Mammary epithelial cell (primary cell): ENCODE measurements at regions not wholly inside any gene's neighbourhood (a gene's known extent, or its start where the extent isn't known, plus 50 kb on each side); places are given as distances from the start of the nearest gene placed in this dataset.

ENCODE experiments used
- EZH2 ChIP-seq: IDR thresholded peaks from 2 replicates; pipeline ENCODE4 v1.6.1; 2012; ENCODE audit warnings: low read length, inconsistent platforms, borderline replicate concordance
- TF ChIP-seq, protein P1 (sequence below), 2 donors: IDR thresholded peaks in 1 of 2; conservative IDR thresholded peaks in 1 of 2; 2 replicates each; pipeline ENCODE4 v1.5.1; 2011 to 2012; ENCODE audit warnings: inconsistent platforms in 2 of 2, low read length in 2 of 2, mild to moderate bottlenecking in 2 of 2, control low read depth in 1 of 2, low read depth in 1 of 2; ENCODE audit not compliant: insufficient read depth in 1 of 2; ENCODE audit errors: extremely low read depth in 1 of 2

GRCh38 chr7:121447243-121447910 is 51.3 kb upstream of the FAM3C start:
- TF ChIP-seq, protein P1, sequence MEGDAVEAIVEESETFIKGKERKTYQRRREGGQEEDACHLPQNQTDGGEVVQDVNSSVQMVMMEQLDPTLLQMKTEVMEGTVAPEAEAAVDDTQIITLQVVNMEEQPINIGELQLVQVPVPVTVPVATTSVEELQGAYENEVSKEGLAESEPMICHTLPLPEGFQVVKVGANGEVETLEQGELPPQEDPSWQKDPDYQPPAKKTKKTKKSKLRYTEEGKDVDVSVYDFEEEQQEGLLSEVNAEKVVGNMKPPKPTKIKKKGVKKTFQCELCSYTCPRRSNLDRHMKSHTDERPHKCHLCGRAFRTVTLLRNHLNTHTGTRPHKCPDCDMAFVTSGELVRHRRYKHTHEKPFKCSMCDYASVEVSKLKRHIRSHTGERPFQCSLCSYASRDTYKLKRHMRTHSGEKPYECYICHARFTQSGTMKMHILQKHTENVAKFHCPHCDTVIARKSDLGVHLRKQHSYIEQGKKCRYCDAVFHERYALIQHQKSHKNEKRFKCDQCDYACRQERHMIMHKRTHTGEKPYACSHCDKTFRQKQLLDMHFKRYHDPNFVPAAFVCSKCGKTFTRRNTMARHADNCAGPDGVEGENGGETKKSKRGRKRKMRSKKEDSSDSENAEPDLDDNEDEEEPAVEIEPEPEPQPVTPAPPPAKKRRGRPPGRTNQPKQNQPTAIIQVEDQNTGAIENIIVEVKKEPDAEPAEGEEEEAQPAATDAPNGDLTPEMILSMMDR (conservative IDR thresholded peaks at IDR 0.05 in 1 of 2, IDR thresholded peaks at IDR 0.05 in 1 of 2; ENCODE audit: extremely low read depth in 1 of 2, insufficient read depth in 1 of 2, low read depth in 1 of 2, low read length in 2 of 2), result no peak
- TF ChIP-seq EZH2, result no peak
